Colonic mucosa (tissue), 4 donors: ENCODE measurements at regions not wholly inside any gene's neighbourhood (a gene's known extent, or its start where the extent isn't known, plus 50 kb on each side); places are given as distances from the start of the nearest gene placed in this dataset.

Experiments used
- DNase-seq: peaks from one replicate; pipeline ENCODE4 v3.0.0-alpha.2; 2020
- H3K27ac ChIP-seq: fragments of 200-600 bp; one replicate; pipeline ENCODE4 v1.8.0; 2021
- H3K27me3 ChIP-seq: fragments of 200-600 bp; one replicate; pipeline ENCODE4 v1.8.0; 2021
- H3K36me3 ChIP-seq: fragments of 200-600 bp; one replicate; pipeline ENCODE4 v1.8.0; 2021
- H3K4me1 ChIP-seq: fragments of 200-600 bp; one replicate; pipeline ENCODE4 v1.8.0; 2021; ENCODE audit warnings: mild to moderate bottlenecking
- H3K4me3 ChIP-seq: fragments of 200-600 bp; one replicate; pipeline ENCODE4 v1.8.0; 2021
- H3K9ac ChIP-seq, 2 donors: one replicate each; pipeline ENCODE4 v1.7.0; 2013; ENCODE audit warnings: control low read depth in 2 of 2, low read depth in 2 of 2, low read length in 2 of 2
- H3K9me3 ChIP-seq: fragments of 200-600 bp; one replicate; pipeline ENCODE4 v1.8.0; 2021
- CTCF ChIP-seq: fragments of 200-600 bp; IDR thresholded peaks from one replicate; pipeline ENCODE4 v1.8.0; 2022; ENCODE audit warnings: antibody characterized with exemption, mild to moderate bottlenecking
- intact Hi-C: fragments of 100-400 bp; cut with DNase I; formaldehyde crosslinking; loops from one replicate; pipeline ENCODE4 v1.14.1; 2022
- donor health status: healthy.
- donor health status: DM: no; HTN: no; CAD: no.
- donor health status: DM: no; HTN: no; CAD: no.

GRCh38 chr11:122488892-122489706, 166.4 kb upstream of the UBASH3B start:
- Histone ChIP-seq H3K4me1 (no peaks in the 10 kb centered on the region), H3K27ac (no peak overlapping the region), H3K9me3 (no peaks in the 10 kb centered on the region), H3K36me3 (no peaks in the 10 kb centered on the region), H3K4me3 (no peak overlapping the region), H3K27me3 (no peaks in the 10 kb centered on the region), H3K9ac (no peak overlapping the region)
- TF ChIP-seq CTCF: no peak
- DNase-seq: no peak
- intact Hi-C loops: no loop called here

GRCh38 chr11:122487669-122488068, 167.9 kb upstream of the UBASH3B start:
- Histone ChIP-seq H3K4me3 (no peak overlapping the region), H3K4me1 (no peaks in the 10 kb centered on the region), H3K9ac (no peak overlapping the region), H3K27ac (no peak overlapping the region), H3K27me3 (no peaks in the 10 kb centered on the region), H3K36me3 (no peaks in the 10 kb centered on the region), H3K9me3 (peaks cover 6% of the 10 kb centered on the region)
- intact Hi-C loops: no loop called here
- TF ChIP-seq CTCF: no peak
- DNase-seq: no peak

GRCh38 chr11:122486793-122487495, 168.6 kb upstream of the UBASH3B start:
- Histone ChIP-seq H3K9me3 (peaks cover 6% of the 10 kb centered on the region), H3K4me3 (no peak overlapping the region), H3K27me3 (no peaks in the 10 kb centered on the region), H3K36me3 (no peaks in the 10 kb centered on the region), H3K9ac (no peak overlapping the region), H3K27ac (no peak overlapping the region), H3K4me1 (no peaks in the 10 kb centered on the region)
- DNase-seq: no peak
- no peak for TF ChIP-seq CTCF
- intact Hi-C loops: no loop called here

GRCh38 chr11:122478986-122479385, 176.5 kb upstream of the UBASH3B start:
- peaks cover 6% of the 10 kb centered on the region for H3K9me3 ChIP-seq
- intact Hi-C loops: no loop called here
- no peaks in the 10 kb centered on the region for H3K4me1 ChIP-seq
- H3K4me3 ChIP-seq: no peak overlapping the region
- TF ChIP-seq CTCF: no peak
- H3K27me3 ChIP-seq: no peaks in the 10 kb centered on the region
- H3K9ac ChIP-seq: no peak overlapping the region
- DNase-seq: no peak
- no peak overlapping the region for H3K27ac ChIP-seq
- H3K36me3 ChIP-seq: no peaks in the 10 kb centered on the region

GRCh38 chr11:122468965-122469364, 186.6 kb upstream of the UBASH3B start:
- intact Hi-C loops: no loop called here

More at GRCh38 chr11:122468965-122469364, 186.6 kb upstream of the UBASH3B start:
- H3K27me3 ChIP-seq: no peaks in the 10 kb centered on the region
- no peak for DNase-seq
- H3K36me3 ChIP-seq: no peaks in the 10 kb centered on the region
- H3K4me3 ChIP-seq: no peak overlapping the region
- H3K9ac ChIP-seq: no peak overlapping the region
- no peaks in the 10 kb centered on the region for H3K4me1 ChIP-seq
- TF ChIP-seq CTCF: no peak
- no peaks in the 10 kb centered on the region for H3K9me3 ChIP-seq
- H3K27ac ChIP-seq: no peak overlapping the region
